Fibroblast of lung (primary cell): ENCODE measurements at regions not wholly inside any gene's neighbourhood (a gene's known extent, or its start where the extent isn't known, plus 50 kb on each side); places are given as distances from the start of the nearest gene placed in this dataset.

Experiments
- DNase-seq, 2 donors: peaks; one replicate each; pipeline versions ENCODE4 v3.0.0 to v3.0.0-alpha.2; 2010; ENCODE audit warnings: low read depth in 2 of 2
- H2AFZ ChIP-seq: 2 replicates; pipeline ENCODE4 v1.5.1; 2012; ENCODE audit warnings: low read length, control low read depth, inconsistent platforms
- H3K27ac ChIP-seq: 2 replicates; pipeline ENCODE4 v1.5.1; 2011; ENCODE audit warnings: low read length, control low read depth; ENCODE audit not compliant: insufficient read depth
- H3K27me3 ChIP-seq: 2 replicates; pipeline ENCODE4 v1.5.1; 2011; ENCODE audit warnings: mild to moderate bottlenecking, low read length; ENCODE audit not compliant: control insufficient read depth, insufficient read depth
- H3K36me3 ChIP-seq: 2 replicates; pipeline ENCODE4 v1.5.1; 2011; ENCODE audit warnings: low read length; ENCODE audit not compliant: control insufficient read depth, insufficient read depth
- H3K4me1 ChIP-seq: 2 replicates; pipeline ENCODE4 v1.5.1; 2011; ENCODE audit warnings: low read length; ENCODE audit not compliant: control insufficient read depth, insufficient read depth; ENCODE audit errors: extremely low read depth
- H3K4me2 ChIP-seq: 2 replicates; pipeline ENCODE4 v1.5.1; 2011; ENCODE audit warnings: low read length, control low read depth; ENCODE audit not compliant: insufficient read depth; ENCODE audit errors: extremely low read depth
- H3K4me3 ChIP-seq, 4 experiments: fragments of 200-600 bp in 1 of 4; sonication (generic) in 1 of 4; replicated peaks in 1 of 4; 2 replicates each; pipeline ENCODE4 v1.5.1; 2011 to 2016; ENCODE audit warnings: low read length in 4 of 4, low read depth in 3 of 4, mild to moderate bottlenecking in 3 of 4, control low read depth in 2 of 4, inconsistent platforms in 1 of 4, mixed read lengths in 1 of 4; ENCODE audit not compliant: insufficient read depth in 1 of 4; ENCODE audit errors: control extremely low read depth in 1 of 4
- H3K79me2 ChIP-seq: 2 replicates; pipeline ENCODE4 v1.5.1; 2012; ENCODE audit warnings: mild to moderate bottlenecking, low read length, inconsistent platforms; ENCODE audit not compliant: control insufficient read depth, insufficient read depth
- H3K9ac ChIP-seq: 2 replicates; pipeline ENCODE4 v1.5.1; 2011; ENCODE audit warnings: mild to moderate bottlenecking, low read length, control low read depth; ENCODE audit not compliant: insufficient read depth
- H3K9me3 ChIP-seq: 2 replicates; pipeline ENCODE4 v1.5.1; 2012; ENCODE audit warnings: low read depth, low read length; ENCODE audit not compliant: control insufficient read depth, insufficient read depth
- H4K20me1 ChIP-seq: 2 replicates; pipeline ENCODE4 v1.5.1; 2011; ENCODE audit warnings: low read length; ENCODE audit not compliant: control insufficient read depth, insufficient read depth; ENCODE audit errors: extremely low read depth
- CTCF ChIP-seq, 2 donors: IDR thresholded peaks in 1 of 2; conservative IDR thresholded peaks in 1 of 2; 1 replicate in 1 of 2; 2 replicates in 1 of 2; pipeline ENCODE4 v1.5.1; 2011 to 2012; ENCODE audit warnings: low read length in 2 of 2, control low read depth in 1 of 2, inconsistent platforms in 1 of 2, low read depth in 1 of 2, mild to moderate bottlenecking in 1 of 2
- EZH2 ChIP-seq: IDR thresholded peaks from 2 replicates; pipeline ENCODE4 v1.5.1; 2012; ENCODE audit warnings: low read length, control low read depth, mild to moderate bottlenecking; ENCODE audit errors: missing control alignments

DNA sequence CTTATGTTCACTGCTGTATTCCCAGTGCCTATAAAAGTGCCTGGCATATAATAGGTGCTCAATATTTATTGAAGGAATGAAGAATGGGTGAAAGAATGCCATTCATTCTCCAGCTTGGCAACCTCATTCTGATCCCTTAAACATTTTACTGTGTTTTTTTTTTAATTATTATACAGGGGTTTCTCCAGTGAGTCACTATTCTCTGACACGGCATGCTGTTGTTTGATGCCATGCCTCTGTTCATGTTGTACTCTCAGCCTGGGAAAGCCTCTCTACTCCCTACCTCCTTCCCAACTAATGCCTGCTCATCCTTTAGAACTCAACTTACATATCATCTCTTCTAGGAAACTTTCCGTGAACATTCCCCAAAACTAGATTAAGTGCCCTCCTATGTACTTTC is 70.2 kb upstream of the PHF24 start:
- Histone ChIP-seq H3K4me2 (no peak overlapping the region), H3K4me1 (no peaks in the 10 kb centered on the region)

DNA sequence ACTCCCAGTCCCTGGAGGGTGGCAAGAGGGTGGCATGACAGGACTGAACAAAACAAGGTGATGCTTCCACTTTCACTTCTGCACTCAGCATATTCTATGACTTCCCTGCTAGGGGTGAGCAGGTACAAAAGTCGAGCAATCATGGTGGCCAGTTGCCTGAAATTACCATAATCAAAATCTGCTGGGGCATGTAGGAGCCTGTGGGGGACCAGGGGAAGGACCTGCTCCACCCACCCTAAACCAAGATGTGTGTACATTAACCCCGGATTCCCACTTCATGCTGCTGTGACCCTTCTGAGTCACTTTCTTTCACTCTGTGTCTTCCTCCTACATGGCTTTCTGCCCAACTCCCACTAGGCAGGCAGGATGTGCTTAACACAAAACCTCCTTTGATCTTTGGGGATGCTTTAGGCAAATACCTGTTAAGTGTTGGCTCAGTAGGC is 73.3 kb upstream of the PHF24 start:
- Histone ChIP-seq H3K36me3 (no peaks in the 10 kb centered on the region), H3K4me3 (no peak overlapping the region), H3K79me2 (no peaks in the 10 kb centered on the region), H3K4me1 (no peaks in the 10 kb centered on the region), H3K27me3 (no peaks in the 10 kb centered on the region), H3K9ac (no peak overlapping the region), H4K20me1 (no peaks in the 10 kb centered on the region), H3K4me2 (no peak overlapping the region), H3K9me3 (no peaks in the 10 kb centered on the region), H2AFZ (no peak overlapping the region), H3K27ac (no peak overlapping the region)
- TF ChIP-seq EZH2 = no peak
- TF ChIP-seq CTCF (conservative IDR thresholded peaks at IDR 0.05 in 1 of 2, IDR thresholded peaks at IDR 0.05 in 1 of 2; ENCODE audit: low read depth in 1 of 2, low read length in 2 of 2) = no peak
- no peak for DNase-seq

More for the DNA sequence above, 70.2 kb upstream of the PHF24 start:
- H3K9ac ChIP-seq = no peak overlapping the region
- no peaks in the 10 kb centered on the region for H3K79me2 ChIP-seq
- H2AFZ ChIP-seq = no peak overlapping the region
- no peak overlapping the region for H3K27ac ChIP-seq
- no peak for TF ChIP-seq EZH2
- TF ChIP-seq CTCF (conservative IDR thresholded peaks at IDR 0.05 in 1 of 2, IDR thresholded peaks at IDR 0.05 in 1 of 2; ENCODE audit: low read depth in 1 of 2, low read length in 2 of 2) = no peak
- no peaks in the 10 kb centered on the region for H4K20me1 ChIP-seq
- no peak overlapping the region for H3K4me3 ChIP-seq
- H3K9me3 ChIP-seq = no peaks in the 10 kb centered on the region
- H3K36me3 ChIP-seq = no peaks in the 10 kb centered on the region
- H3K27me3 ChIP-seq = peaks cover 8% of the 10 kb centered on the region
- DNase-seq = no peak

GRCh38 chr9:34876096-34876495 is 82.0 kb upstream of the PHF24 start:
- no peak overlapping the region for H2AFZ ChIP-seq
- H3K27me3 ChIP-seq = no peaks in the 10 kb centered on the region
- H3K4me1 ChIP-seq = no peaks in the 10 kb centered on the region
- H3K4me2 ChIP-seq = no peak overlapping the region
- no peaks in the 10 kb centered on the region for H3K36me3 ChIP-seq
- TF ChIP-seq EZH2 (no peak), CTCF (conservative IDR thresholded peaks at IDR 0.05 in 1 of 2, IDR thresholded peaks at IDR 0.05 in 1 of 2; ENCODE audit: low read depth in 1 of 2, low read length in 2 of 2) (no peak)
- H3K9me3 ChIP-seq = no peaks in the 10 kb centered on the region
- H3K4me3 ChIP-seq = no peak overlapping the region
- no peak overlapping the region for H3K9ac ChIP-seq
- H3K27ac ChIP-seq = no peak overlapping the region
- no peaks in the 10 kb centered on the region for H3K79me2 ChIP-seq
- H4K20me1 ChIP-seq = no peaks in the 10 kb centered on the region
- no peak for DNase-seq
